Ishikawa (cell line): ENCODE measurements at regions not wholly inside any gene's neighbourhood (a gene's known extent, or its start where the extent isn't known, plus 50 kb on each side); places are given as distances from the start of the nearest gene placed in this dataset.

Source experiments
- EP300 ChIP-seq: IDR thresholded peaks from 2 replicates; pipeline ENCODE4 v1.6.1; 2012; ENCODE audit warnings: borderline replicate concordance
- FOXM1 ChIP-seq: IDR thresholded peaks from 2 replicates; pipeline ENCODE4 v1.6.1; 2012; ENCODE audit warnings: low read depth, borderline replicate concordance
- NFIC ChIP-seq: IDR thresholded peaks from 2 replicates; pipeline ENCODE4 v1.6.1; 2012
- TF ChIP-seq, protein P1 (sequence below): IDR thresholded peaks from 2 replicates; pipeline ENCODE4 v1.6.1; 2012
- TF ChIP-seq, protein P2 (sequence below): IDR thresholded peaks from 2 replicates; pipeline ENCODE4 v1.6.1; 2012

DNA sequence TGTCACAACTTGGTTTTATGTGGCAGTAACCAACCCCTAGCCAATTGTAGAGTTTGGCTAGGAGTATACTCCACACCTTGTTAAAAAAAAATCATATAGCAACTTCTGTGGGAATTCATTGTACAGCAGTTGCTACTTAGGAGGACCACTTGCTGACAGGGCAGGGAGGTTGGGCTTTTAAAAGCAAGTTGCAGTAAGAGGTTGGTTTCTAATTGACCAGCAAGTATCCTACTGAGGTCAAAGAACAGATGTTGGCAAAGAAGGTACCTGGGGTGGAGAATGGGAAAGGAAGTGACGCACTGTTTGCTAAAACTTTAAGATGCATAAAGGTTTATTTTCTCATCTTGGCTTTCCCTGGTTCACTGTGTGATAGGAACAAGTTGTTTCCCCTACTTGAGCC lies 104.6 kb downstream of the TBX3 start:
- no peak for TF ChIP-seq NFIC
- TF ChIP-seq, protein P1, sequence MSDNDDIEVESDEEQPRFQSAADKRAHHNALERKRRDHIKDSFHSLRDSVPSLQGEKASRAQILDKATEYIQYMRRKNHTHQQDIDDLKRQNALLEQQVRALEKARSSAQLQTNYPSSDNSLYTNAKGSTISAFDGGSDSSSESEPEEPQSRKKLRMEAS: no peak
- TF ChIP-seq FOXM1: no peak
- TF ChIP-seq EP300: no peak
- TF ChIP-seq, protein P2, sequence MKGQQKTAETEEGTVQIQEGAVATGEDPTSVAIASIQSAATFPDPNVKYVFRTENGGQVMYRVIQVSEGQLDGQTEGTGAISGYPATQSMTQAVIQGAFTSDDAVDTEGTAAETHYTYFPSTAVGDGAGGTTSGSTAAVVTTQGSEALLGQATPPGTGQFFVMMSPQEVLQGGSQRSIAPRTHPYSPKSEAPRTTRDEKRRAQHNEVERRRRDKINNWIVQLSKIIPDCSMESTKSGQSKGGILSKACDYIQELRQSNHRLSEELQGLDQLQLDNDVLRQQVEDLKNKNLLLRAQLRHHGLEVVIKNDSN: no peak
